CD4-positive, alpha-beta T cell treated with Interleukin-15 for 1 hour (primary cell): ENCODE measurements at regions not wholly inside any gene's neighbourhood (a gene's known extent, or its start where the extent isn't known, plus 50 kb on each side); places are given as distances from the start of the nearest gene placed in this dataset.
"Not testable (repeated sequence)": the region's sequence is repeated elsewhere in the genome, so short reads cannot be mapped to it uniquely, and the experiment has no call there.

Experiments
- DNase-seq: peaks from one replicate; pipeline ENCODE4 v3.0.0-alpha.2; 2020

DNA sequence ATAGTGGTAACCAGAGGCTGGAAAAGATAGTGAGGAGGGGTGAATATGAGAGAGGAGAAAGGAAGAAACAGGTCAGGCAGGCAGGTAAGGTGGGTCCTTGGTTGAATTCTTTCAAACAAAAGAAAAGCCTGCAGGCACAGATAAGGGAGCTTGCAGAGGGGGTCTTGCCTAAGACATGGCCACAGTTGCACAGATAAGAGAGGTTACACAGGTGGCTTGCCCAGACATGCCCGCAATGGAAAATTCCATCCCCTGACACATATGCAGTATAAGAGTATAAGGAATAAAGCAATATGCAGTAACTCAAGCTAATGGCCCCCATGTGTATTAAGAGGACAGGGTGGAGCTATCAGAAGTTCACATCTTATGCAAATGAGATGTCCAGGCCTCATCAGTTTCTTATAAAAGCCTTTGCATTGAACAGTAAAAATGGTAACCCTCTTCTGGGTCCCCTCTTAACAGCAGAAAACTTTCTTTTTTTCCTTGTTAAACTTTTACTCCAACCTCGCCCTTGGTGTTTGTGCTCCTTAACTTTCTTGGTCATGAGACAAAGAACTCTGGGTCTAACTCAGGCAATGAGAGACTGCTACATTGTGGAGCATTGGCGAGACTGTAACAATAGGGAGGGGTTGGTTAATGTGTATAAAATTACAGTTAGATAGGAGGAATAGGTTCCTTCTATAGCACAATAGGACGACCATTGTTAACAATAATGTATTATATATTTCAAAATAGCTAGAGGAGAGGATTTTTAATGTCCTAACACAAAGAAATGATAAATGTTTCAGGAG lies 764.6 kb downstream of the TSN start:
- no peak for DNase-seq

DNA sequence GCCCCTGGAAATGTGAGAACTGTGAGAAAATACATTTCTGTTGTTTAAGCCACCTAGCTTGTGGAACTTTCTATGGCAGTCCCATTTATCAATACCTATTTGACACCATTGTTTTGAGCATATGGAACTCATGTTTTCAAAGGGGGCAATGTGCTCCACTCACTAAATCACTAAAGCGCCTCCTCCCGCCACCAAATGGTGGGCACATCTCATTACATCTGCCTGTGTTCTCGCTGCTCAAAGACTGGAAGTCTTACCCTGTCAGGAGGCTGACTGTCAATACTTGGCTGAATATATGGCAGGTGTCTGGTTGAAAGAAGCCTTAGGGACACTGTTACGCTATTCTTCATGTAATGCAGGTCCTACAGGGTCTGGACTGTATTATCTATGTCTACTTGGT lies 767.7 kb downstream of the TSN start:
- DNase-seq = no peak

DNA sequence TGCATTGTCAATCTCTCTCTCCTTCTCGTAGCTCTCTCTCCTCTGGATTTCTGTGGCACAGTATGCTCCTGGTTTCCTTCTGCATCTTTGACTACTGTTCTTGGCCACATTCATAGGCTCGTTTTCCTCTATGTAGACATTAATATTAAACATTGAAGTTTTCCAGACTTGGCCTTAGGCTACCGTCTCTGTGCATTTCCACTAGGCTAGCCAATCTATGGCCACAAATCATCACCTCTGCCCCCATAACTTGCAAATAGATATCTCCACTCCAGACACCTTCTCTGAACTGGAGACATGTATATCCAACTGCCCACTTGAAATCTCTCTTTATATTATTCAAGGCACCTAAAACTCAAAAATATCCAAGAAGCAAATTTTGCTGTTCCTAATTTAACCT lies 768.5 kb downstream of the TSN start:
- DNase-seq = no peak

DNA sequence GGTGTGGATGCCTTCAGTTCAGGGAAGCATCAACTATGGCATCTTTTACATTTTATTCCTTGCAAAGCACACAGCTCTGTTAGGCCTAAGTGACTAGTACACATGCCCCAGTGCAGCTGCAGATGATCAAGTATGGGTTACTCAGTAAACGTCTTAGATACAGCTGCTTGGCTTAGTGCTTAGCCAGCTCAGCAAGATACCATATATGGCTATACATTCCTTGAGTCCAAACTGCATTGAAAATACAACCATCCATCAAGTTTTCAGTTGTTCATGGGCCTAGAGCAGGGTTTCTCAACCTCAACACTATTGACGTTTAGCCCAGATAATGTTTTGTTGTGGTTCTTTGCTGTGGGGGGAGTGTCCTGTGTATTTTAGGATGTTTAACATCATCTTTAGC lies 769.9 kb downstream of the TSN start:
- DNase-seq = no peak

DNA sequence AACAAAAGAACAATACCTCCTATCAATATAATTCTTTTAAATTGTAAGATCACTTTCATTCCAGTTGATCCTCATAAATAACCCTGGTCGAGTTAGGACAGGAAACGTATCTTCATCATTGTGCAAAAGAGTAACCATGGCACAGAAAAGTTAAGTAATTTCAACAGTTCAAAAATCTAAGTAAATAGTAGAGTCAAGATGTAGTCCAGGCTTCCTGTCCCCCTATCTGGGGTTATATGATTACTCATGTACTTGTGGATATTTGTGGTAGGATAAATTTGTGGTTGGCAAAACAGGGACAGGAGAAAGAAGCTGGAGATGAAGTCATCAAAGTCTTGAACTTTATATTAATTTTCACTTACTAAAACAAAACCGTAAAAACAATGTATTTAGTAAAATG lies 772.6 kb downstream of the TSN start:
- DNase-seq = no peak

GRCh38 chr2:122528958-122529705 lies 773.7 kb downstream of the TSN start:
- no peak for DNase-seq

- DNase-seq = no peak
These were observed 775.4 kb downstream of the TSN start for GRCh38 chr2:122530814-122531213.

GRCh38 chr2:122531290-122532071 lies 776.0 kb downstream of the TSN start:
- DNase-seq = no peak

DNA sequence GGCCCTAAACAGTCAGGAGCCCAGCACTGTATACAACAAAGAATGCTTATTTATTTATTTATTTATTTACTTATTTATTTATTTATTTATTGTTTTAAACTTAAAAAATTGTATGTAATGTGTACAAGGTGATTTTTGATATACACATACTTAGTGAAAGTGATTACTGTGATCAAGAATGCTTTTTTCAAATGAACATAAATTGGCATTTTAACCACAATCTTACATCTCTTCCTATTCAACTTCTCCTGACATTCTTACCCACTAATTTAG lies 776.6 kb downstream of the TSN start:
- no peak for DNase-seq

DNA sequence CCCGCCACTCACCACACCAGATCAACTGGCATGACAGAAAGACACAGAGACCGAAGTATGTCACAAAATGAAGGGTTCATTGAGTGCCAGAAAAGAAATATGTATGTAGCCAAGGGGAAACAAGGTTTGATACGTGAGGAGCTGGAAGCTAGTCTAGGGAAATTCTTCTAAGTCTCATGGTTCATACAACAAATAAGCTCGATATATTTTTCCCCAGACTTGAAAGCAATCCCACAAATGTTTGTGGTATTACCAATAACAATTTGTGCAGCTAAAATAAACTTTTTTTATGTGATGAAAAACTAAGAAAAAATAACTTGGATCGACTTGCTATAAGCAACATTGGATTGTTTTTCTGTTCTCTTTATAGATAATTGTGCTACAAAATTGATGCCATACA lies 777.0 kb downstream of the TSN start:
- DNase-seq = no peak

- DNase-seq = no peak
These were observed 780.6 kb downstream of the TSN start for GRCh38 chr2:122535960-122536505.

DNA sequence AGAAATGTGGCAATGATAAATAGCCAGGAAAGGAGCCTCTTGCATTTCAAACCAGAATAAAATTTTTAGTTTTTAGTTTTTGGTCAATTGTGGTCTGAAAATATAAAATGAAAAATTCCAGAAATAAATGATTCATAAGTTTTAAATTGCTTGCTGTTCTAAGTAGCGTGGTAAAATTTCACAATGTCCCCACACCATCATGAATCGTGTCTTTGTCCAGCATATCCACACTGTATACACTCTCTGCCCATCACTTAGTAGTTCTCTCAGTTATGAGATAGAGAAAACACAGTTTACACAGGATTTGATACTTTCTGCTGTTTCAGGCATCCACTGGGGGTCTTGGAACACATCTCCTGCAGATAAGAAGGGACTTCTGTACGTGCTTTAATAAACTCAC lies 783.9 kb downstream of the TSN start:
- DNase-seq = no peak

DNA sequence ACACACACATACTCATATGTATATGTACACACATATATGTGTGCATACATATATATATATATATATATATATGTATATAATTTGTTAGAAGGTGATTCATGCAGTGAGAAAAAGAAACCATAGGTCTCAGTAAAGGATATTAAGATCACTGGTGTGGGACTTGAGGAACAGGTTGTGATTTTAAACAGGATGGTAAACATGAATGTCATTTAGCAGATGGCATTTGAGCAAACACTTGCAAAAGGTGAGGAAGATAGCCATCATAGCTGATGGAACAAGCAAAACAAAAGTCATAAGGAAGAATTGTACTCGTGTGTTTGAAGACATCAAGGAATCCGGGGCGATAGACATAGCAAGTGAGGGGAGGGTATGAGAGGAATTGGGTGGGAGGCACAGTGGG lies 784.5 kb downstream of the TSN start:
- no peak for DNase-seq

- DNase-seq = no peak
These were observed 786.8 kb downstream of the TSN start for GRCh38 chr2:122542236-122542635.

DNA sequence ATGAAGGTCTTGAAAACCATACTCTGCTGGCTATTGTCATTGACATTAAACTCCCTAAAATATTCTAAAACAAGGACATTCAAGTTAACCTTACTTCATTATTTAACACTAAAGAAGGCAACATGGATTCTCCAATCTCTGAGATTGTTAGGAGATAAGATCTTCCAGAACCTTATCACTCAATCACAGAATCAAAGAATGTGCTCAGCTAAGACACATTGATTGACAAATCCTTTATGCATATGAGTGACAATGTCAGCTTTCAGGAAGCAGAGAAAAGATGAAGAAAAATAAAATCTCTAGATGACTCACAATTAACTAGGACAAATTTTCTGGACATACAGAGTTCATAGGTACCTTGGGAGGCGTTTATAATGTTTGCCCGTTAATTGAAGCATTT lies 787.2 kb downstream of the TSN start:
- DNase-seq = no peak

GRCh38 chr2:122543815-122544214 lies 788.4 kb downstream of the TSN start:
- no peak for DNase-seq

DNA sequence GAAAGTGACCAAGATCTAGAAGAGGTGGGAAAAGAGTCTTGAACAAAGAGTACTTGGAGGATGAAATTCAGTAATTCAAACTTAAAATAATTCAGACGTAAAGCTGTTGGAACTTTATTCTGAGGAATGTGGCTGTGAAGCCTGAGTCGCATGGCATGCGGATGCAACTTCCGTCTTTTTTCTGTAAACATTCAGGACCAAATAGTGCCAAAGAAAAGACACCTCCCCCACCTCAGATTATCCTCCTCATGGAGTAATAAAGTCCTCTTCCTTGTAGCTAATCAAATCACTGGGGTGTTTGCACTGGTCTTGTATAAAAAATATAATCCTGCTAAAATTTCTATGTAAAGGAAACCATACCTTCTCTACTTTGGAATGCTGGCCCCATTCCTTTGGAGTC lies 790.4 kb downstream of the TSN start:
- DNase-seq = no peak

DNA sequence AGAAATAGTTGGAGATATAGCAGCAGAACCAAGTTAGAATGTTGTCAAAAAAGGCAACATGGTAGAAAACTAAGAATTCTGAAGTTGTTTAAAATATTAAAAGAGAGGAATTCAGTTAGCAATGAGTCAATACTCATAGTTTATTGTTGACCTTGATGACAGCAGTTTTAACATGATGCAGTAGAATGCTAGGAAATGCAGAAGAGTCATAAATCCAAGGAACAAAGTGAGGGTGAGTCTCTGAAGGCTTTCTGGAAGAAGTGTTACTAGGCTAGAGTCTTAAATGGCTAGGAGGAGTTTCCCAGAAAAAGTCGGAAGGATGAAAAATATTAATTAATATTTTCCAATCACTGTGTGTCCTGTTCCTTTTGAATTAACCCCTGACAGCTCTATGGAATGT lies 807.3 kb downstream of the TSN start:
- DNase-seq = no peak

- no peak for DNase-seq
These were observed 808.3 kb downstream of the TSN start for GRCh38 chr2:122563781-122564180.

- DNase-seq = no peak
These were observed 809.4 kb downstream of the TSN start for GRCh38 chr2:122564843-122565242.

- no peak for DNase-seq
These were observed 809.9 kb downstream of the TSN start for GRCh38 chr2:122565364-122565763.

DNA sequence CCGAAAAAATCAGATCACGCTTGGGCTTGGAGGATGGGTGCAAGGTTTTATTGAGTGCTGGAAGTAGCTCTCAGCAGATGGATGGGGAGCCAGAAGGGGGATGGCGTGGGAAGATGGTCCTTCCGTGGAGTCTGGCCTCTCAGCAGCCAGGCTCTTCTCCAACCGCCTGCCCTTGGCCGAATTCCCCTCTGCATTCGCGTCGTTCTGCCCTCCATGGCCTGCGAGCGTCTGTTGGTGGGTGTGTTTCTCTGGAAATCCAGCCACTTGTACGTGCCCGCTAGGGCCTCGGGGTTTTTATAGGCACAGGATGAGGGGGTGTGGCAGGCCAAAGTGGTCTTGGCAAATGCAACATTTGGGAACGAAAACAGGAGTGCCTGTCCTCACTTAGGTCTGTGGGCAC lies 815.2 kb downstream of the TSN start:
- no peak for DNase-seq

- DNase-seq = not testable (repeated sequence)
These were observed 816.0 kb downstream of the TSN start for GRCh38 chr2:122571471-122571870.

GRCh38 chr2:122575076-122575475 lies 819.6 kb downstream of the TSN start:
- no peak for DNase-seq
